GM18858 (cell line): ENCODE measurements at regions not wholly inside any gene's neighbourhood (a gene's known extent, or its start where the extent isn't known, plus 50 kb on each side); places are given as distances from the start of the nearest gene placed in this dataset.

Experiments
- ATAC-seq: cut with Tn5 transposase; IDR thresholded peaks from one replicate; pipeline ENCODE4 v1.9.1; 2021; ENCODE audit not compliant: unreplicated experiment

- ATAC-seq = no peak
These were observed 111.4 kb downstream of the PLEKHG1 start for GRCh38 chr6:150711061-150711460.

GRCh38 chr6:150711584-150712504, 112.2 kb downstream of the PLEKHG1 start:
- ATAC-seq = no peak

- no peak for ATAC-seq
These were observed 113.0 kb downstream of the PLEKHG1 start for GRCh38 chr6:150712505-150713252.

GRCh38 chr6:150713487-150713886, 113.8 kb downstream of the PLEKHG1 start:
- ATAC-seq = no peak

GRCh38 chr6:150713931-150714330, 114.2 kb downstream of the PLEKHG1 start:
- ATAC-seq = no peak

GRCh38 chr6:150715133-150715532, 115.4 kb downstream of the PLEKHG1 start:
- no peak for ATAC-seq

GRCh38 chr6:150717419-150717818, 117.7 kb downstream of the PLEKHG1 start:
- ATAC-seq = no peak

GRCh38 chr6:150719099-150719766, 119.5 kb downstream of the PLEKHG1 start:
- no peak for ATAC-seq

- no peak for ATAC-seq
These were observed 120.1 kb downstream of the PLEKHG1 start for GRCh38 chr6:150719831-150720230.

GRCh38 chr6:150720774-150721233, 121.1 kb downstream of the PLEKHG1 start:
- peak; percentile 98 for ATAC-seq

- ATAC-seq = no peak
These were observed 122.0 kb downstream of the PLEKHG1 start for GRCh38 chr6:150721418-150722266.

- no peak for ATAC-seq
These were observed 123.1 kb downstream of the PLEKHG1 start for GRCh38 chr6:150722614-150723344.

- ATAC-seq = no peak
These were observed 123.6 kb downstream of the PLEKHG1 start for GRCh38 chr6:150723345-150723658.

- no peak for ATAC-seq
These were observed 124.2 kb downstream of the PLEKHG1 start for GRCh38 chr6:150723857-150724256.

- no peak for ATAC-seq
These were observed 126.1 kb downstream of the PLEKHG1 start for GRCh38 chr6:150725795-150726194.

GRCh38 chr6:150729188-150729748, 129.6 kb downstream of the PLEKHG1 start:
- ATAC-seq = no peak

- ATAC-seq = no peak
These were observed 131.2 kb downstream of the PLEKHG1 start for GRCh38 chr6:150730801-150731457.

- peak; percentile 79 for ATAC-seq
These were observed 132.6 kb upstream of the MTHFD1L start for GRCh38 chr6:150732765-150733539.
